Thyroid gland (tissue), 4 donors: ENCODE measurements at regions not wholly inside any gene's neighbourhood (a gene's known extent, or its start where the extent isn't known, plus 50 kb on each side); places are given as distances from the start of the nearest gene placed in this dataset.

Experiments
- DNase-seq, 2 donors: peaks; one replicate each; pipeline ENCODE4 v3.0.0-alpha.2; 2019
- H3K27ac ChIP-seq, 3 donors: fragments of 200-600 bp; sonication (generic); 1 replicate in 2 of 3; 2 replicates in 1 of 3; pipeline ENCODE4 v1.5.1; 2016 to 2019; ENCODE audit warnings: mild to moderate bottlenecking in 1 of 3, moderate library complexity in 1 of 3
- H3K27me3 ChIP-seq: fragments of 200-600 bp; sonication (generic); one replicate; pipeline ENCODE4 v1.5.1; 2019
- H3K36me3 ChIP-seq, 2 donors: fragments of 200-600 bp; sonication (generic); one replicate each; pipeline ENCODE4 v1.5.1; 2016 to 2019
- H3K4me1 ChIP-seq, 2 donors: fragments of 200-600 bp; sonication (generic); one replicate each; pipeline ENCODE4 v1.5.1; 2017 to 2019
- H3K4me3 ChIP-seq, 3 donors: fragments of 200-600 bp; sonication (generic); replicated peaks in 1 of 3; 1 replicate in 2 of 3; 2 replicates in 1 of 3; pipeline ENCODE4 v1.5.1; 2016; ENCODE audit warnings: mild to moderate bottlenecking in 1 of 3
- H3K9me3 ChIP-seq: fragments of 200-600 bp; sonication (generic); one replicate; pipeline ENCODE4 v1.5.1; 2017
- POLR2A ChIP-seq, 2 donors: fragments of 450-650 bp; IDR thresholded peaks; one replicate each; pipeline ENCODE4 v1.6.1; 2017; ENCODE audit warnings: antibody characterized with exemption in 2 of 2, mild to moderate bottlenecking in 2 of 2, moderate library complexity in 1 of 2
- WGBS, 2 donors: methylation state at CpG; one replicate each; pipeline ENCODE4 v1.1.5; 2017; 5-methylcytosine and 5-hydroxymethylcytosine counted together
- intact Hi-C: fragments of 100-400 bp; cut with DNase I; formaldehyde crosslinking; loops from one replicate; pipeline ENCODE4 v1.15.1; 2023
- TF ChIP-seq, protein P1 (sequence below), 6 experiments: fragments of 200-600 bp in 3 of 6; fragments of 450-650 bp in 3 of 6; sonication (generic) in 3 of 6; IDR thresholded peaks; one replicate each; pipeline ENCODE4 v1.5.1; 2016 to 2019; ENCODE audit warnings: antibody characterized with exemption in 6 of 6, mild to moderate bottlenecking in 2 of 6, inconsistent platforms in 1 of 6, moderate library complexity in 1 of 6

DNA sequence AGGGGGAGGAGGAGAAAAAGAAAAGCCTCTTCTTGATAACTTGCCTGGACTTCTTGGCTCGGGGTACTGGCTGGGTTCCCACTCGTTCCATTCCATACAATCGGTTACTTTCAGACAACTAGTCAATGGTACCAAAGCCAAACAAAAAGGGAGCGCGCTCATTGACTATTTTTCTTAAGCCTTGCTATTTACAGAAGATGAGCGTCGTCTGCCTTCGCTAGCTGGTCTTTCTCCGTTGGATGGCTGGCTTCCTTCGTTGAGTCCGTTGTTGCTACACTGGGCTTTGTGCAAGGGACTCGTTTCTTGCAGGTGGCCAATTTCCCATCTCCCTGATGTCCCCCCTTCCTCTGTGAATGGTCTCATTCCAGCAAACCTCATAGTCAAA is 260.4 kb downstream of the ZNF516 start:
- DNase-seq, result no peak
- no peak overlapping the region for H3K4me3 ChIP-seq
- no peaks in the 10 kb centered on the region for H3K27me3 ChIP-seq
- no peaks in the 10 kb centered on the region for H3K9me3 ChIP-seq
- 68 to 69% methylated on average over 12 of the region's 12 CpGs for WGBS, 2 donors
- intact Hi-C loops, result no loop called here
- H3K4me1 ChIP-seq, result no peaks in the 10 kb centered on the region
- no peaks in the 10 kb centered on the region for H3K36me3 ChIP-seq
- H3K27ac ChIP-seq, result no peak overlapping the region
- TF ChIP-seq POLR2A (IDR thresholded peaks at IDR 0.05), result no peak
- TF ChIP-seq, protein P1, sequence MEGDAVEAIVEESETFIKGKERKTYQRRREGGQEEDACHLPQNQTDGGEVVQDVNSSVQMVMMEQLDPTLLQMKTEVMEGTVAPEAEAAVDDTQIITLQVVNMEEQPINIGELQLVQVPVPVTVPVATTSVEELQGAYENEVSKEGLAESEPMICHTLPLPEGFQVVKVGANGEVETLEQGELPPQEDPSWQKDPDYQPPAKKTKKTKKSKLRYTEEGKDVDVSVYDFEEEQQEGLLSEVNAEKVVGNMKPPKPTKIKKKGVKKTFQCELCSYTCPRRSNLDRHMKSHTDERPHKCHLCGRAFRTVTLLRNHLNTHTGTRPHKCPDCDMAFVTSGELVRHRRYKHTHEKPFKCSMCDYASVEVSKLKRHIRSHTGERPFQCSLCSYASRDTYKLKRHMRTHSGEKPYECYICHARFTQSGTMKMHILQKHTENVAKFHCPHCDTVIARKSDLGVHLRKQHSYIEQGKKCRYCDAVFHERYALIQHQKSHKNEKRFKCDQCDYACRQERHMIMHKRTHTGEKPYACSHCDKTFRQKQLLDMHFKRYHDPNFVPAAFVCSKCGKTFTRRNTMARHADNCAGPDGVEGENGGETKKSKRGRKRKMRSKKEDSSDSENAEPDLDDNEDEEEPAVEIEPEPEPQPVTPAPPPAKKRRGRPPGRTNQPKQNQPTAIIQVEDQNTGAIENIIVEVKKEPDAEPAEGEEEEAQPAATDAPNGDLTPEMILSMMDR (IDR thresholded peaks at IDR 0.05), result no peak

DNA sequence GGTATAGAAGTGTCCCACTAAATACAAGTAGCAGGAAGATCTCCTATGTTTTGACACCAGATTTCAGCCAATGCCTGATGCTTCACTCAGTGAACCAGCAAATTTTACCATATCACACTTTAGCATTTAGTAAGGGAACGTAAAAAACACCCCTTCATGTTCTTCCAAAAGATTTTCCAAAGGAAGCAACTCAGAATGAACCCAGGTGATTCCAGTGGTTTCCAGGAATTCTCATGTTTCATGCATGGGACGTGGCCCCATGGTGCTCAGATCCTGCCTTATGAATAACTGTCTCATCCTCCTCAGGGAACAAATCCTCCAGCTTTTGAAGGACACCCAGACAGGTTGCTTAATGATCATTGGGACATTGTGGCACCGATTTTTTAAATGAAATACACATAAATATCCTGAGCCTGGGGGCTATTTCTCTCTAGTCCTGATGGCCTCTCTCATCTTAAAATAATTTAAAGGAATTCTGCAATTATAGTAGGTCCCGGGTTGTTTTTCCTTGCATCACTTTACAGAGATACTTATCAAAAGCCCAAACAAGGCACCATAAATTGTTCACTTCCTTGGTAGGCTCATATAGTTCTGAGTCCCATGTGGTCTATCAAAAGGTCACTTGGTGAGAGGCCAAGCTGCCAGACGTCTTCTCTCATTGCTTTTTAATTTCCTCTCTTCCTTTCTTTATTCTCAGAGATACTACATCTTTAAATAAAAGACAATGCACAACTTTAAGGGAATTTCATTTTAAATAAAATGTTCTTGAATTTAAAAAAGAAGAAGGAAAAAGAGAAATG is 261.0 kb downstream of the ZNF516 start:
- no peaks in the 10 kb centered on the region for H3K36me3 ChIP-seq
- H3K9me3 ChIP-seq, result no peaks in the 10 kb centered on the region
- intact Hi-C loops, result no loop called here
- H3K27me3 ChIP-seq, result no peaks in the 10 kb centered on the region
- no peak overlapping the region for H3K27ac ChIP-seq
- no peak for DNase-seq
- TF ChIP-seq, protein P1 (IDR thresholded peaks at IDR 0.05), result no peak
- no peak for TF ChIP-seq POLR2A (IDR thresholded peaks at IDR 0.05)
- no peaks in the 10 kb centered on the region for H3K4me1 ChIP-seq
- H3K4me3 ChIP-seq, result no peak overlapping the region
- 64 to 68% methylated on average over 5 of the region's 5 CpGs for WGBS, 2 donors

DNA sequence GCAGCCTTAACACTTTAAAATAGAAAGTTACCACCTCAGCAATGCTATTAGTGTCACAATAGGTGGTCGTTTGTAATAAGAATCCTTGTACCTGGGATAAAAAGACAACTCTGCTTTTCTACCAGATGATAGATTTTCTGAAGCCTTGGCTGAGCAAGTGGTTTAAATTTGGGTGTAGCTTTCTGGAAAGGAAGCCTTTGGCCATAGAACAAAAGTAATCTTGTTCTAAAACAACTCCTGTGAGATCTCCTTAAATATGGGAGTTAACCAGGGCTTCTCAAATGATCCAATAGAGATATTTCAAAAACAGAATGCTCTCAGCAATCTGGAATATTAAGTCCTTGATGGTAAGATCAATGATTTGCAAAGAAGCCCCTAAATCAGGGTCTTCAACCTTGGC is 261.6 kb downstream of the ZNF516 start:
- Histone ChIP-seq H3K36me3 (no peaks in the 10 kb centered on the region), H3K4me3 (no peak overlapping the region), H3K9me3 (no peaks in the 10 kb centered on the region), H3K27ac (no peak overlapping the region), H3K27me3 (no peaks in the 10 kb centered on the region), H3K4me1 (no peaks in the 10 kb centered on the region)
- WGBS, 2 donors, result 65 to 67% methylated on average over 1 of the region's 1 CpG
- intact Hi-C loops, result no loop called here
- no peak for DNase-seq
- TF ChIP-seq, protein P1 (IDR thresholded peaks at IDR 0.05), result no peak
- no peak for TF ChIP-seq POLR2A (IDR thresholded peaks at IDR 0.05)

DNA sequence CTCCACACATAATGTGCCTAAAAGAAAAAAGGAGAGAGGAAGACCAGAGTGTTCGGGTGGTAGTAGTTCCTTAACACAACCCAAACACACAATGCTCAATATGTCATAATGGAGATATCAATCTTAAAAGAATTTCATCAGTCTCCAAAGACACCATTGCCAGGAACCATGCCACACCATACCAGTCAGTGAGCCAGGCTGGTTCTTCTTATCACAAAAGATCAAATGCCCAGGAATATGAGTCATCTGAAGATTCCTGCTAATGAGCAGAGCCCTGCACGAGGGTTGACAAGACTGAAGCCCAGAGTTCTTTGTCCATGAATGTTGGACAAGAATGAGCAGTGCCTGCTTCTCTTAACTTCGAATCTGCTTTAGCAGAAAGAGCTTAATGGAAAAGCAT is 262.3 kb downstream of the ZNF516 start:
- Histone ChIP-seq H3K9me3 (no peaks in the 10 kb centered on the region), H3K4me1 (no peaks in the 10 kb centered on the region), H3K4me3 (no peak overlapping the region), H3K27me3 (no peaks in the 10 kb centered on the region), H3K36me3 (no peaks in the 10 kb centered on the region), H3K27ac (no peak overlapping the region)
- TF ChIP-seq, protein P1 (IDR thresholded peaks at IDR 0.05), result no peak
- no peak for TF ChIP-seq POLR2A (IDR thresholded peaks at IDR 0.05)
- DNase-seq, result no peak
- intact Hi-C loops, result no loop called here
- WGBS, 2 donors, result 82 to 84% methylated on average over 3 of the region's 3 CpGs

DNA sequence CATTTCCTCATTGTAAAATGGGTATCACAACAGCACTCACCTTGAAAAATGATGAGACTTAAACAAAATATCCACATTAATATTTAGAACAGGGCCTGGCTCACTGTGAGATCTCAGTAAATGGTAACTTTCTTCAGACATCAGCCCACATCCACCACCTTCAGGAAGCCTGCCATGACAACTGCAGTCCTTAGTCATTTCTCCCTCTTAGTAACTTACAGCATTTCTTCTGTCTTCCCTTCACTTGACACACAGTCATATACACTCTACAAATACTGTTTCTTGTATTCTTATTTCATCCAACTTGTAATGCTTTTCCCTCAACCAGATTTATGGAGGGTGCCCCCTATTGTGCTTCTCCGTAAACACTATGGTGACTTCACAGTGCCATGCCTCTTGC is 263.0 kb downstream of the ZNF516 start:
- H3K9me3 ChIP-seq, result no peaks in the 10 kb centered on the region
- H3K36me3 ChIP-seq, result no peaks in the 10 kb centered on the region
- TF ChIP-seq, protein P1 (IDR thresholded peaks at IDR 0.05), result no peak
- no peak for TF ChIP-seq POLR2A (IDR thresholded peaks at IDR 0.05)
- H3K4me3 ChIP-seq, result no peak overlapping the region
- DNase-seq, result no peak
- no peak overlapping the region for H3K27ac ChIP-seq
- no peaks in the 10 kb centered on the region for H3K27me3 ChIP-seq
- H3K4me1 ChIP-seq, result no peaks in the 10 kb centered on the region
- intact Hi-C loops, result no loop called here
- WGBS, 2 donors, result 97 to 100% methylated on average over 1 of the region's 1 CpG
